SJSA1 (cell line): ENCODE measurements at regions not wholly inside any gene's neighbourhood (a gene's known extent, or its start where the extent isn't known, plus 50 kb on each side); places are given as distances from the start of the nearest gene placed in this dataset.
"Not testable (repeated sequence)": the region's sequence is repeated elsewhere in the genome, so short reads cannot be mapped to it uniquely, and the experiment has no call there.

ENCODE experiments used
- DNase-seq, 2 experiments: peaks; one replicate each; pipeline ENCODE4 v3.0.0-alpha.2; 2015 to 2020; ENCODE audit warnings: low spot score in 2 of 2, low read depth in 1 of 2
- H3K27ac ChIP-seq: fragments of 250-450 bp; sonication (Bioruptor Pico); 2 replicates; pipeline ENCODE4 v1.5.1; 2020; ENCODE audit warnings: mild to moderate bottlenecking, moderate library complexity
- H3K27me3 ChIP-seq: fragments of 250-450 bp; sonication (Bioruptor Pico); replicated peaks from 2 replicates; pipeline ENCODE4 v1.5.1; 2020; ENCODE audit warnings: mild to moderate bottlenecking, moderate library complexity
- H3K36me3 ChIP-seq: fragments of 250-450 bp; sonication (Bioruptor Pico); 2 replicates; pipeline ENCODE4 v1.5.1; 2020; ENCODE audit warnings: mild to moderate bottlenecking
- H3K4me1 ChIP-seq: fragments of 250-450 bp; sonication (Bioruptor Pico); replicated peaks from 2 replicates; pipeline ENCODE4 v1.6.1; 2021; ENCODE audit warnings: mild to moderate bottlenecking
- H3K4me3 ChIP-seq: fragments of 250-450 bp; sonication (Bioruptor Pico); 2 replicates; pipeline ENCODE4 v1.5.1; 2020; ENCODE audit warnings: mild to moderate bottlenecking
- H3K9me3 ChIP-seq: fragments of 250-450 bp; sonication (Bioruptor Pico); replicated peaks from 2 replicates; pipeline ENCODE4 v1.5.1; 2020; ENCODE audit warnings: mild to moderate bottlenecking

- Histone ChIP-seq H3K27me3 (no peaks in the 10 kb centered on the region), H3K27ac (no peak overlapping the region)
- peak in 1 of 2 experiments; percentile 25 for DNase-seq
Observed at GRCh38 chr2:134011936-134012586, 241.8 kb upstream of the MGAT5 start.

GRCh38 chr2:134014196-134014960 is 239.5 kb upstream of the MGAT5 start:
- peaks cover 8% of the 10 kb centered on the region for H3K4me1 ChIP-seq
- no peaks in the 10 kb centered on the region for H3K27me3 ChIP-seq
- no peaks in the 10 kb centered on the region for H3K9me3 ChIP-seq
- H3K27ac ChIP-seq: no peak overlapping the region
- no peak overlapping the region for H3K4me3 ChIP-seq
- peak in 1 of 2 experiments; percentile 13 for DNase-seq
- no peaks in the 10 kb centered on the region for H3K36me3 ChIP-seq

More at GRCh38 chr2:134011936-134012586, 241.8 kb upstream of the MGAT5 start:
- no peaks in the 10 kb centered on the region for H3K36me3 ChIP-seq
- H3K4me3 ChIP-seq: no peak overlapping the region
- no peaks in the 10 kb centered on the region for H3K9me3 ChIP-seq
- peaks cover 8% of the 10 kb centered on the region for H3K4me1 ChIP-seq

- Histone ChIP-seq H3K27me3 (no peaks in the 10 kb centered on the region), H3K9me3 (no peaks in the 10 kb centered on the region), H3K4me3 (no peak overlapping the region), H3K27ac (no peak overlapping the region), H3K4me1 (no peaks in the 10 kb centered on the region), H3K36me3 (no peaks in the 10 kb centered on the region)
- DNase-seq: no peak
Observed at GRCh38 chr2:134019871-134020270, 234.0 kb upstream of the MGAT5 start.

GRCh38 chr2:134020608-134021007 is 233.3 kb upstream of the MGAT5 start:
- H3K9me3 ChIP-seq: no peaks in the 10 kb centered on the region
- H3K4me3 ChIP-seq: no peak overlapping the region
- no peak for DNase-seq
- H3K36me3 ChIP-seq: no peaks in the 10 kb centered on the region
- H3K4me1 ChIP-seq: no peaks in the 10 kb centered on the region
- H3K27ac ChIP-seq: no peak overlapping the region
- no peaks in the 10 kb centered on the region for H3K27me3 ChIP-seq

- H3K27ac ChIP-seq: no peak overlapping the region
- no peak overlapping the region for H3K4me3 ChIP-seq
- no peaks in the 10 kb centered on the region for H3K4me1 ChIP-seq
- H3K27me3 ChIP-seq: no peaks in the 10 kb centered on the region
- H3K9me3 ChIP-seq: no peaks in the 10 kb centered on the region
- no peaks in the 10 kb centered on the region for H3K36me3 ChIP-seq
- DNase-seq: no peak
Observed at GRCh38 chr2:134021830-134022524, 231.9 kb upstream of the MGAT5 start.

GRCh38 chr2:134023854-134024253 is 230.0 kb upstream of the MGAT5 start:
- H3K9me3 ChIP-seq: no peaks in the 10 kb centered on the region
- DNase-seq: no peak
- no peaks in the 10 kb centered on the region for H3K27me3 ChIP-seq
- H3K4me1 ChIP-seq: no peaks in the 10 kb centered on the region
- no peaks in the 10 kb centered on the region for H3K36me3 ChIP-seq
- H3K4me3 ChIP-seq: no peak overlapping the region
- H3K27ac ChIP-seq: no peak overlapping the region

GRCh38 chr2:134027980-134028379 is 225.9 kb upstream of the MGAT5 start:
- Histone ChIP-seq H3K4me1 (no peaks in the 10 kb centered on the region), H3K4me3 (no peak overlapping the region), H3K27ac (no peak overlapping the region), H3K27me3 (no peaks in the 10 kb centered on the region), H3K36me3 (no peaks in the 10 kb centered on the region), H3K9me3 (no peaks in the 10 kb centered on the region)
- DNase-seq: no peak

- Histone ChIP-seq H3K4me1 (no peaks in the 10 kb centered on the region), H3K27ac (no peak overlapping the region), H3K4me3 (no peak overlapping the region), H3K27me3 (no peaks in the 10 kb centered on the region), H3K9me3 (no peaks in the 10 kb centered on the region), H3K36me3 (no peaks in the 10 kb centered on the region)
- no peak for DNase-seq
Observed at GRCh38 chr2:134029418-134029817, 224.5 kb upstream of the MGAT5 start.

- Histone ChIP-seq H3K9me3 (no peaks in the 10 kb centered on the region), H3K4me3 (no peak overlapping the region), H3K4me1 (no peaks in the 10 kb centered on the region), H3K27me3 (no peaks in the 10 kb centered on the region), H3K36me3 (no peaks in the 10 kb centered on the region), H3K27ac (no peak overlapping the region)
- no peak for DNase-seq
Observed at GRCh38 chr2:134031539-134031938, 222.3 kb upstream of the MGAT5 start.

GRCh38 chr2:134035605-134036370 is 218.1 kb upstream of the MGAT5 start:
- Histone ChIP-seq H3K4me1 (no peaks in the 10 kb centered on the region), H3K27ac (no peak overlapping the region), H3K9me3 (no peaks in the 10 kb centered on the region), H3K4me3 (no peak overlapping the region), H3K27me3 (no peaks in the 10 kb centered on the region), H3K36me3 (no peaks in the 10 kb centered on the region)
- DNase-seq: no peak

GRCh38 chr2:134039912-134040581 is 213.8 kb upstream of the MGAT5 start:
- no peaks in the 10 kb centered on the region for H3K4me1 ChIP-seq

GRCh38 chr2:134040626-134041172 is 213.2 kb upstream of the MGAT5 start:
- H3K9me3 ChIP-seq, H3K4me1 ChIP-seq, DNase-seq, H3K27ac ChIP-seq, H3K27me3 ChIP-seq, H3K4me3 ChIP-seq, H3K36me3 ChIP-seq: not testable (repeated sequence)

More at GRCh38 chr2:134039912-134040581, 213.8 kb upstream of the MGAT5 start:
- Histone ChIP-seq H3K27me3 (no peaks in the 10 kb centered on the region), H3K27ac (no peak overlapping the region), H3K36me3 (no peaks in the 10 kb centered on the region), H3K9me3 (no peaks in the 10 kb centered on the region), H3K4me3 (no peak overlapping the region)
- no peak for DNase-seq

- no peaks in the 10 kb centered on the region for H3K4me1 ChIP-seq
- no peaks in the 10 kb centered on the region for H3K36me3 ChIP-seq
- no peak overlapping the region for H3K4me3 ChIP-seq
- H3K27ac ChIP-seq: no peak overlapping the region
- no peaks in the 10 kb centered on the region for H3K27me3 ChIP-seq
- no peak for DNase-seq
- no peaks in the 10 kb centered on the region for H3K9me3 ChIP-seq
Observed at GRCh38 chr2:134041877-134042276, 212.0 kb upstream of the MGAT5 start.
